Urothelium cell line (cell line): ENCODE measurements at regions not wholly inside any gene's neighbourhood (a gene's known extent, or its start where the extent isn't known, plus 50 kb on each side); places are given as distances from the start of the nearest gene placed in this dataset.
"Not testable (repeated sequence)": the region's sequence is repeated elsewhere in the genome, so short reads cannot be mapped to it uniquely, and the experiment has no call there.

Experiments
- DNase-seq: peaks from one replicate; pipeline ENCODE4 v3.0.0; 2011; ENCODE audit warnings: low spot score, mixed read lengths
- FAIRE-seq: peaks from 2 replicates; lab custom pipeline; 2011; peaks lifted over from hg19 to GRCh38; lab: Jason Lieb, UNC

- FAIRE-seq = no peak
- no peak for DNase-seq
These were observed 253.2 kb downstream of the NPHP4 start for GRCh38 chr1:5738911-5739462.

GRCh38 chr1:5737081-5737480, 255.1 kb downstream of the NPHP4 start:
- DNase-seq (no peak), FAIRE-seq (no peak)

- FAIRE-seq = no peak
- no peak for DNase-seq
These were observed 257.2 kb downstream of the NPHP4 start for GRCh38 chr1:5734996-5735395.

GRCh38 chr1:5734414-5734813, 257.8 kb downstream of the NPHP4 start:
- FAIRE-seq (no peak), DNase-seq (no peak)

- DNase-seq (no peak), FAIRE-seq (no peak)
These were observed 258.6 kb downstream of the NPHP4 start for GRCh38 chr1:5733596-5733995.

GRCh38 chr1:5731110-5731423, 261.2 kb downstream of the NPHP4 start:
- DNase-seq (no peak), FAIRE-seq (no peak)

GRCh38 chr1:5730272-5731109, 261.7 kb downstream of the NPHP4 start:
- DNase-seq (no peak), FAIRE-seq (no peak)

- FAIRE-seq (no peak), DNase-seq (no peak)
These were observed 262.5 kb downstream of the NPHP4 start for GRCh38 chr1:5729636-5730145.

- no peak for DNase-seq
- no peak for FAIRE-seq
These were observed 263.4 kb downstream of the NPHP4 start for GRCh38 chr1:5728663-5729355.

GRCh38 chr1:5727871-5728643, 264.2 kb downstream of the NPHP4 start:
- FAIRE-seq (no peak), DNase-seq (no peak)

GRCh38 chr1:5727191-5727590, 265.0 kb downstream of the NPHP4 start:
- no peak for FAIRE-seq

GRCh38 chr1:5726586-5727184, 265.5 kb downstream of the NPHP4 start:
- not testable (repeated sequence) for FAIRE-seq, DNase-seq

More at GRCh38 chr1:5727191-5727590, 265.0 kb downstream of the NPHP4 start:
- DNase-seq = no peak

GRCh38 chr1:5725855-5726585, 266.2 kb downstream of the NPHP4 start:
- FAIRE-seq = no peak
- DNase-seq = no peak

GRCh38 chr1:5725406-5725805, 266.8 kb downstream of the NPHP4 start:
- DNase-seq = no peak
- FAIRE-seq = no peak

GRCh38 chr1:5724847-5725246, 267.4 kb downstream of the NPHP4 start:
- FAIRE-seq = no peak
- no peak for DNase-seq

- DNase-seq (no peak), FAIRE-seq (no peak)
These were observed 269.5 kb downstream of the NPHP4 start for GRCh38 chr1:5722635-5723164.

- no peak for DNase-seq
- FAIRE-seq = no peak
These were observed 270.5 kb downstream of the NPHP4 start for GRCh38 chr1:5721634-5722215.

- DNase-seq (no peak), FAIRE-seq (no peak)
These were observed 271.3 kb downstream of the NPHP4 start for GRCh38 chr1:5720936-5721335.

- FAIRE-seq (no peak), DNase-seq (no peak)
These were observed 271.7 kb downstream of the NPHP4 start for GRCh38 chr1:5720484-5720883.
